Thyroid gland (tissue), 4 donors: ENCODE measurements at regions not wholly inside any gene's neighbourhood (a gene's known extent, or its start where the extent isn't known, plus 50 kb on each side); places are given as distances from the start of the nearest gene placed in this dataset.

ENCODE experiments used
- POLR2A ChIP-seq, 2 donors: fragments of 450-650 bp; IDR thresholded peaks; one replicate each; pipeline ENCODE4 v1.6.1; 2017; ENCODE audit warnings: antibody characterized with exemption in 2 of 2, mild to moderate bottlenecking in 2 of 2, moderate library complexity in 1 of 2
- TF ChIP-seq, protein P1 (sequence below), 6 experiments: fragments of 200-600 bp in 3 of 6; fragments of 450-650 bp in 3 of 6; sonication (generic) in 3 of 6; IDR thresholded peaks; one replicate each; pipeline ENCODE4 v1.5.1; 2016 to 2019; ENCODE audit warnings: antibody characterized with exemption in 6 of 6, mild to moderate bottlenecking in 2 of 6, inconsistent platforms in 1 of 6, moderate library complexity in 1 of 6

GRCh38 chr5:109604758-109605157 lies 85.0 kb upstream of the MAN2A1 start:
- TF ChIP-seq POLR2A (IDR thresholded peaks at IDR 0.05) = no peak
- TF ChIP-seq, protein P1, sequence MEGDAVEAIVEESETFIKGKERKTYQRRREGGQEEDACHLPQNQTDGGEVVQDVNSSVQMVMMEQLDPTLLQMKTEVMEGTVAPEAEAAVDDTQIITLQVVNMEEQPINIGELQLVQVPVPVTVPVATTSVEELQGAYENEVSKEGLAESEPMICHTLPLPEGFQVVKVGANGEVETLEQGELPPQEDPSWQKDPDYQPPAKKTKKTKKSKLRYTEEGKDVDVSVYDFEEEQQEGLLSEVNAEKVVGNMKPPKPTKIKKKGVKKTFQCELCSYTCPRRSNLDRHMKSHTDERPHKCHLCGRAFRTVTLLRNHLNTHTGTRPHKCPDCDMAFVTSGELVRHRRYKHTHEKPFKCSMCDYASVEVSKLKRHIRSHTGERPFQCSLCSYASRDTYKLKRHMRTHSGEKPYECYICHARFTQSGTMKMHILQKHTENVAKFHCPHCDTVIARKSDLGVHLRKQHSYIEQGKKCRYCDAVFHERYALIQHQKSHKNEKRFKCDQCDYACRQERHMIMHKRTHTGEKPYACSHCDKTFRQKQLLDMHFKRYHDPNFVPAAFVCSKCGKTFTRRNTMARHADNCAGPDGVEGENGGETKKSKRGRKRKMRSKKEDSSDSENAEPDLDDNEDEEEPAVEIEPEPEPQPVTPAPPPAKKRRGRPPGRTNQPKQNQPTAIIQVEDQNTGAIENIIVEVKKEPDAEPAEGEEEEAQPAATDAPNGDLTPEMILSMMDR (IDR thresholded peaks at IDR 0.05) = no peak
